SK-N-SH treated with all-trans-retinoic acid at 6 μM for 48 hours (cell line): ENCODE measurements at regions not wholly inside any gene's neighbourhood (a gene's known extent, or its start where the extent isn't known, plus 50 kb on each side); places are given as distances from the start of the nearest gene placed in this dataset.

ENCODE experiments used
- ARNTL ChIP-seq: fragments of 450-650 bp; formaldehyde crosslinking; IDR thresholded peaks from 2 replicates; pipeline ENCODE4 v1.5.0; 2020; ENCODE audit warnings: low read depth, mild to moderate bottlenecking, moderate library complexity, borderline replicate concordance
- CSRNP3 ChIP-seq: fragments of 250-450 bp; sonication (Bioruptor Pico); IDR thresholded peaks from 2 replicates; pipeline ENCODE4 v1.5.1; 2021; ENCODE audit warnings: mild to moderate bottlenecking, moderate library complexity
- ESRRG ChIP-seq: fragments of 250-450 bp; sonication (Bioruptor Pico); IDR thresholded peaks from 2 replicates; pipeline ENCODE4 v1.6.1; 2021; ENCODE audit warnings: mild to moderate bottlenecking
- GLIS3 ChIP-seq: fragments of 250-450 bp; sonication (Bioruptor Pico); IDR thresholded peaks from 2 replicates; pipeline ENCODE4 v1.5.0; 2020; ENCODE audit warnings: mild to moderate bottlenecking, moderate library complexity
- ISL1 ChIP-seq: fragments of 250-450 bp; sonication (Bioruptor Pico); IDR thresholded peaks from 2 replicates; pipeline ENCODE4 v2.1.2; 2022; ENCODE audit warnings: mild to moderate bottlenecking, moderate library complexity
- PATZ1 ChIP-seq: fragments of 250-450 bp; sonication (Bioruptor Pico); IDR thresholded peaks from 2 replicates; pipeline ENCODE4 v1.8.0; 2020; ENCODE audit warnings: mild to moderate bottlenecking, moderate library complexity, borderline replicate concordance
- POU6F1 ChIP-seq: fragments of 250-450 bp; sonication (Bioruptor Pico); IDR thresholded peaks from 2 replicates; pipeline ENCODE4 v1.8.0; 2021; ENCODE audit warnings: low read depth, mild to moderate bottlenecking, moderate library complexity, borderline replicate concordance
- RARB ChIP-seq: fragments of 250-450 bp; sonication (Bioruptor Pico); IDR thresholded peaks from 2 replicates; pipeline ENCODE4 v1.8.0; 2021; ENCODE audit warnings: mild to moderate bottlenecking, moderate library complexity
- TOX ChIP-seq: fragments of 250-450 bp; sonication (Bioruptor Pico); IDR thresholded peaks from 2 replicates; pipeline ENCODE4 v1.8.0; 2021; ENCODE audit warnings: mild to moderate bottlenecking, moderate library complexity, borderline replicate concordance
- ZC3H10 ChIP-seq: fragments of 250-450 bp; sonication (Bioruptor Pico); IDR thresholded peaks from 2 replicates; pipeline ENCODE4 v1.5.1; 2021; ENCODE audit warnings: mild to moderate bottlenecking, moderate library complexity
- ZFP3 ChIP-seq: fragments of 250-450 bp; sonication (Bioruptor Pico); IDR thresholded peaks from 2 replicates; pipeline ENCODE4 v1.5.0; 2020; ENCODE audit warnings: mild to moderate bottlenecking, moderate library complexity
- ZNF70 ChIP-seq: fragments of 450-650 bp; formaldehyde crosslinking; IDR thresholded peaks from 2 replicates; pipeline ENCODE4 v1.5.0; 2020; ENCODE audit warnings: mild to moderate bottlenecking, moderate library complexity
- TF ChIP-seq, protein P1 (sequence below): fragments of 250-450 bp; sonication (Bioruptor Pico); IDR thresholded peaks from 2 replicates; pipeline ENCODE4 v1.5.0; 2020; ENCODE audit warnings: mild to moderate bottlenecking, moderate library complexity
- TF ChIP-seq, protein P2 (sequence below): fragments of 250-450 bp; sonication (Bioruptor Pico); IDR thresholded peaks from 2 replicates; pipeline ENCODE4 v1.5.1; 2020; ENCODE audit warnings: low read depth, mild to moderate bottlenecking, moderate library complexity

GRCh38 chr2:122020377-122020776 lies 264.9 kb downstream of the TSN start:
- TF ChIP-seq ZC3H10 (no peak), CSRNP3 (CRISPR knock-in tag) (no peak), ZFP3 (CRISPR knock-in tag) (no peak), ARNTL (CRISPR knock-in tag) (no peak), RARB (CRISPR knock-in tag) (no peak), ESRRG (CRISPR knock-in tag) (no peak), PATZ1 (CRISPR knock-in tag) (no peak), GLIS3 (CRISPR knock-in tag) (no peak), TOX (CRISPR knock-in tag) (no peak), ZNF70 (no peak), ISL1 (CRISPR knock-in tag) (no peak), POU6F1 (CRISPR knock-in tag) (no peak)
- TF ChIP-seq, protein P1, sequence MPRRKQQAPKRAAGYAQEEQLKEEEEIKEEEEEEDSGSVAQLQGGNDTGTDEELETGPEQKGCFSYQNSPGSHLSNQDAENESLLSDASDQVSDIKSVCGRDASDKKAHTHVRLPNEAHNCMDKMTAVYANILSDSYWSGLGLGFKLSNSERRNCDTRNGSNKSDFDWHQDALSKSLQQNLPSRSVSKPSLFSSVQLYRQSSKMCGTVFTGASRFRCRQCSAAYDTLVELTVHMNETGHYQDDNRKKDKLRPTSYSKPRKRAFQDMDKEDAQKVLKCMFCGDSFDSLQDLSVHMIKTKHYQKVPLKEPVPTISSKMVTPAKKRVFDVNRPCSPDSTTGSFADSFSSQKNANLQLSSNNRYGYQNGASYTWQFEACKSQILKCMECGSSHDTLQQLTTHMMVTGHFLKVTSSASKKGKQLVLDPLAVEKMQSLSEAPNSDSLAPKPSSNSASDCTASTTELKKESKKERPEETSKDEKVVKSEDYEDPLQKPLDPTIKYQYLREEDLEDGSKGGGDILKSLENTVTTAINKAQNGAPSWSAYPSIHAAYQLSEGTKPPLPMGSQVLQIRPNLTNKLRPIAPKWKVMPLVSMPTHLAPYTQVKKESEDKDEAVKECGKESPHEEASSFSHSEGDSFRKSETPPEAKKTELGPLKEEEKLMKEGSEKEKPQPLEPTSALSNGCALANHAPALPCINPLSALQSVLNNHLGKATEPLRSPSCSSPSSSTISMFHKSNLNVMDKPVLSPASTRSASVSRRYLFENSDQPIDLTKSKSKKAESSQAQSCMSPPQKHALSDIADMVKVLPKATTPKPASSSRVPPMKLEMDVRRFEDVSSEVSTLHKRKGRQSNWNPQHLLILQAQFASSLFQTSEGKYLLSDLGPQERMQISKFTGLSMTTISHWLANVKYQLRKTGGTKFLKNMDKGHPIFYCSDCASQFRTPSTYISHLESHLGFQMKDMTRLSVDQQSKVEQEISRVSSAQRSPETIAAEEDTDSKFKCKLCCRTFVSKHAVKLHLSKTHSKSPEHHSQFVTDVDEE = no peak
- TF ChIP-seq, protein P2, sequence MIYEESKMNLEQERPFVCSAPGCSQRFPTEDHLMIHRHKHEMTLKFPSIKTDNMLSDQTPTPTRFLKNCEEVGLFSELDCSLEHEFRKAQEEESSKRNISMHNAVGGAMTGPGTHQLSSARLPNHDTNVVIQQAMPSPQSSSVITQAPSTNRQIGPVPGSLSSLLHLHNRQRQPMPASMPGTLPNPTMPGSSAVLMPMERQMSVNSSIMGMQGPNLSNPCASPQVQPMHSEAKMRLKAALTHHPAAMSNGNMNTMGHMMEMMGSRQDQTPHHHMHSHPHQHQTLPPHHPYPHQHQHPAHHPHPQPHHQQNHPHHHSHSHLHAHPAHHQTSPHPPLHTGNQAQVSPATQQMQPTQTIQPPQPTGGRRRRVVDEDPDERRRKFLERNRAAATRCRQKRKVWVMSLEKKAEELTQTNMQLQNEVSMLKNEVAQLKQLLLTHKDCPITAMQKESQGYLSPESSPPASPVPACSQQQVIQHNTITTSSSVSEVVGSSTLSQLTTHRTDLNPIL (CRISPR knock-in tag) = no peak
